B cell (primary cell): ENCODE measurements at regions not wholly inside any gene's neighbourhood (a gene's known extent, or its start where the extent isn't known, plus 50 kb on each side); places are given as distances from the start of the nearest gene placed in this dataset.

ENCODE experiments used
- EZH2 ChIP-seq: IDR thresholded peaks from 2 replicates; pipeline ENCODE4 v1.6.1; 2012; ENCODE audit warnings: borderline replicate concordance, low read depth, mild to moderate bottlenecking, moderate library complexity, low read length; ENCODE audit not compliant: insufficient read depth, poor library complexity, severe bottlenecking
- TF ChIP-seq, protein P1 (sequence below): fragments of 200-600 bp; IDR thresholded peaks from one replicate; pipeline ENCODE4 v1.8.0; 2022; ENCODE audit warnings: antibody characterized with exemption, mild to moderate bottlenecking

DNA sequence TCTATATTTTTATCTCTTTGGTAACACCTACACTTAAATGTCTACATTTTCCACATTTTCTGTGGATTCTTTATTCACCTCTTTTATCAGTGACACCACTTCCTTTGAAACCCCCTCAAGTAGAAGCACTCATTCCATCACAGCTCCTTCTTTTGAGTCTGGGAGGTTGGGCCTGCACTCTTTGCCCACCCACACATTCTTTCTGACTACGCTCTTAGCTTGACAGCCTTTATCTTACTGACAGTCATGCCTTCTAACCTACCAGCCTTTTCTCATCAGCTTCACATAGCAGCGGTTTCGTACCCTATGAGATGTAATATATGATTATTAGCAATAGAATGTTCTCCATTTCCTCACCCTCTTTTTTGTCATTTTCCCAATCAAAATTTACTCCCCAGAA lies 151.9 kb downstream of the TNFSF18 start:
- TF ChIP-seq, protein P1, sequence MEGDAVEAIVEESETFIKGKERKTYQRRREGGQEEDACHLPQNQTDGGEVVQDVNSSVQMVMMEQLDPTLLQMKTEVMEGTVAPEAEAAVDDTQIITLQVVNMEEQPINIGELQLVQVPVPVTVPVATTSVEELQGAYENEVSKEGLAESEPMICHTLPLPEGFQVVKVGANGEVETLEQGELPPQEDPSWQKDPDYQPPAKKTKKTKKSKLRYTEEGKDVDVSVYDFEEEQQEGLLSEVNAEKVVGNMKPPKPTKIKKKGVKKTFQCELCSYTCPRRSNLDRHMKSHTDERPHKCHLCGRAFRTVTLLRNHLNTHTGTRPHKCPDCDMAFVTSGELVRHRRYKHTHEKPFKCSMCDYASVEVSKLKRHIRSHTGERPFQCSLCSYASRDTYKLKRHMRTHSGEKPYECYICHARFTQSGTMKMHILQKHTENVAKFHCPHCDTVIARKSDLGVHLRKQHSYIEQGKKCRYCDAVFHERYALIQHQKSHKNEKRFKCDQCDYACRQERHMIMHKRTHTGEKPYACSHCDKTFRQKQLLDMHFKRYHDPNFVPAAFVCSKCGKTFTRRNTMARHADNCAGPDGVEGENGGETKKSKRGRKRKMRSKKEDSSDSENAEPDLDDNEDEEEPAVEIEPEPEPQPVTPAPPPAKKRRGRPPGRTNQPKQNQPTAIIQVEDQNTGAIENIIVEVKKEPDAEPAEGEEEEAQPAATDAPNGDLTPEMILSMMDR = no peak
- TF ChIP-seq EZH2 = no peak
